Skin of body (tissue), 1 donor: ENCODE measurements at regions not wholly inside any gene's neighbourhood (a gene's known extent, or its start where the extent isn't known, plus 50 kb on each side); places are given as distances from the start of the nearest gene placed in this dataset.

Experiments used
- DNase-seq: peaks from one replicate; lab custom pipeline; 2025; lab: John Stamatoyannopoulos, UW

GRCh38 chr16:65537336-65537735, 415.5 kb upstream of the CDH11 start:
- DNase-seq = no peak

GRCh38 chr16:65534121-65534528, 412.3 kb upstream of the CDH11 start:
- no peak for DNase-seq

DNA sequence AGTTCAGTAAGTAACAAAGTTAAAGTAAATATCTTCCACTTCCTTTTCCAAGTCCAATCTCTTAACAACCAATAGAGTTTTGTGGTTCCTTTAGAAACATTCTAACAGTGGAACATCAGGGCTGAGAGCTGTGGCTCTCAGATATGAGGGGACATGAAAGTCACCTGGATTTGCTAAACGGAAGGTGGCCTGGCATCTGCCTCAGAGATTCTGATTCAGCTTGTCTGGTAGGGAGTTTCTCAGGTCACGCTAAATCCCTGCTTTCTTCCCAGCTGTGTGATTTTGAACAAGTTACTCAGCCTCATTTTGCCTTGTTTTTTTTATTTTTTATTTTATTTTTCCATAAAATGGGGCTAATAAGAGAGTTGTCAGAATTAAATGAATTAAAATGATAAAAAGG, 411.0 kb upstream of the CDH11 start:
- no peak for DNase-seq

- DNase-seq = no peak
Measured at GRCh38 chr16:65532258-65532657, 410.4 kb upstream of the CDH11 start.

DNA sequence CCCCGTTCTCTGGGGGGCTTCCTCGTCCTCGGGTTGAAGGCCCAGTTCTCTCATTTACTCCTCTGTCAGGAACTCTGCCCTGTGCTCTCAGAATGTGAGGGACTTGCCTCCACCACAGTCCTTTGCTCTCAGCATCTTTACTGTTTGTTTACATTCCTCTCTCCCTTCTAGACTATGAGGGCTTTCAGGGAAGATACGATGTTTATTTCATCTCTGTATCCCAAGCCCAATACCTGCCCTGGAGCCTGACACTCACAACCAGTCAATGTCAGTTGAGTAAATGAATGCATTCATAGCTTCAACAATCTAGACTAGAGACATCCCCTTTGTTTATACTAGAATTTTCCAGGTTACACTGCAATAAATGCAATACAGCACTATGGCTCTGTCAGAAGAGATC, 409.6 kb upstream of the CDH11 start:
- no peak for DNase-seq

DNA sequence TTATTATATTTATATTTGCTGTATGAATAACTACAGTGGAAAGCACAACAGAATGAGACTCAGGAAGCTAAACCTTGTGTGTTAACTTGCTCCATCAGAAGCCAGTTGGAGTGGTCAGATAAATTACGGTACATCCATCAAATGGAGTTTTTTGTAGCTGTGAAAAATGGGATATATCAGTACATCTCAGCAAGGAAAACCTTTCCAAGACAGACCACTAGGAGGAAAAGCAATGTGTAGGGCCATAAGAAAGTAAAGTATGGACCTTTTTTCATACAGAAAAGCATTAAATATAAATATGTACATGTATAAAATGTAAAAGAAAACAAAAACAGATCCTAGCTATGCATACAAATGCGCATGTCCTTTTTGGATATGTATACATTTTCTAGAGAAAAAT, 403.8 kb upstream of the CDH11 start:
- no peak for DNase-seq

GRCh38 chr16:65524997-65525396, 403.1 kb upstream of the CDH11 start:
- peak; percentile 4 for DNase-seq

GRCh38 chr16:65524231-65524630, 402.4 kb upstream of the CDH11 start:
- no peak for DNase-seq

DNA sequence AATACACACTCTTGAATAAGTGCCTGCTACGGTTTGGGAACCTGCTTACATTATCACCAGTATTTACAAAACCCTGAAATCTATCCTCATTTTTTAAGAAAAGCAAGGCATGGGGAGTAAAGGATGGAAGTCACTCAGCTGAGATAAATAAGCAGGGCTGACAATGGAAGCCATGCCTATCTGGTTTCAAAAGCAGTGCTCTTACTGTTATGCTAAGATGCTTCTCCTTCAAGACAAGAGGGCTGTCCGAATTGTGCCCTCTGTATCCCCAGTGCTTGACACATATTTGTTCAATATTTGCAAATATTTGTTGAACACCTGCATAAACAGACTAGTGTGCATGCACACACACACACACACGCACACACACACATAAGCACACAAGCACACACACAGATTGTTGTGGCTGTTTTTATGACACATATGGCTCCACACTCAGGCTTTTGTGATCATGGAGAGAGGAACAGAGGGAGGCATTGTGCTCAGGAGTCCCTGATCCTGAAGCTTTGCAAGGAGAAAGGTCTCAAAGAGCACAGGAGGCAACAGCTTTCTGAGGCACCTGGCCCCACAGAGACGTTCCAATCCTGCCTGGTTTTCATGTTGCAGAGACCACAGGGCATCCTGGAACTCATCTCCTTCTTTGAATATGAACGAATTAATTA, 401.6 kb upstream of the CDH11 start:
- DNase-seq = no peak

- DNase-seq = no peak
Measured at GRCh38 chr16:65522412-65522811, 400.5 kb upstream of the CDH11 start.

DNA sequence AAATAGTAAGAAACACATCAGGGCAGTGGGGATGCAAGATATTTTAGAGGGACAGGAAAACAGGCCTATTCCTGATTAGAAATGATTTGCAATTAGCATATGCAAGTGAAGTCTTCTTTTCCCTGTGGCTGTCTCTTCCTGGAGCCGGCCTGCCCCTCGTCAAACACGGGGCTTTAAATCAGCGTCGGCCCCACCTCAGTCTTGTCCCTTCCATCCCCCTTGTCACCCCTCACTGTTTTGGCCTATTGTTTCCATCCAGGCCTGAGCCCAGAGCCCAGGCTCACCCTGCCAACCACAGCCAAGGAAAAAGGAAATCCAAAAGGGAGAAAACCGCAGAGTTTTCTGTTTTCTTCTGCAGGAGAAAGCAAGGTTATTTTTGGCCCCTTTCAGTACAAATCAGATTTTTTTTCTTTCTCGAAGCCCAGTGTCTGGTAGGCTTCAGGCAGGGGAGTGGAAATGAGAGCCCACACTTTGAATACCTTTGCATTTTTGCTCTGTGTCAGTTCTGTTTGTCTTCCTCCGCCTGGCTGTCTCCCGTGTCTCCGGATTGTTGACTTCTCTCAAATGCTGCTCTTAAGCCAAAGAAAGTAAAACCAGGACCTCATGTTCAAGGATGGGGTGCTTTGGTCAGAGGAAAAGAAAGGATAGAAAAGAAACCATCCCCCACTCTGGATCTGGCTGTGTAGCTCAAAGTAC, 399.9 kb upstream of the CDH11 start:
- DNase-seq = no peak

GRCh38 chr16:65519402-65519801, 397.5 kb upstream of the CDH11 start:
- DNase-seq = no peak

DNA sequence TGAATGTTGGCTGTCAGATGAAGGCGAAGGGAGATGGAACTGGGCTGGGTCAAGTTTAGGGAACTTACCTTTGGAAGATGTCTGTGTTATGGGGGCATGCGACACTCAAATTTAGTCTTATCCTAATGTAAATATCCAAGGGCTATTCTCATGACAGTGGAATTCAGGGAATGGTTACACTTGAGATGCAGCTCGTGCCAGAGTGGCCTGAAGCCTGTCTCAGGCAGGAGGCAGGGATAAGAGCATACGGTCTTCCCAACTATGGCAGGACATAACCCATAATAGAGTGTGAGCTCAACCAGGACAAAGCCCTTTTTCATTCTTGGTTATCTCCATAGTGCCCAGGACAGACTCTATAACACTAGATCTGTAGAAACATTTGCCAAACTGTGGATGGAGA, 393.3 kb upstream of the CDH11 start:
- no peak for DNase-seq

DNA sequence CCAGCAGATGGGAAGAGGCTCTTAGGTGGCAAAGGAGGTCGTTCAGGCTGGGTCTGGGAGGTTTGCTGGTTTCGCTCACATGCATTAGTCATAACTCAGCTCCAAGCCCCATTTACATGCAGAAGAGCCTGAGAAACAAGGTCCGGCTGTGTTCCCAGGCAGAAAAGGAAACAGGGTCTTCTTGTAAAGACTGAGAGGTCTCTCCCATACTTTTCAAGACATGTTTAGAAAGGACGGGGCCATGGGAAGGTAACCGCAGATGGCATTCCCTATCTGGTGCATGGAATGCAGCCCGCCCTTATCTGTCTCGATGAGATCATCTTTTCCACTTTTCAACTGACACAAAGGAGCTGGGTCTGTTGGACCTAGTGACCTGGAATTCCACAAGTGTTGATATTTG, 389.0 kb upstream of the CDH11 start:
- no peak for DNase-seq

GRCh38 chr16:65510241-65510640, 388.4 kb upstream of the CDH11 start:
- DNase-seq = no peak

- no peak for DNase-seq
Measured at GRCh38 chr16:65509172-65509571, 387.3 kb upstream of the CDH11 start.

DNA sequence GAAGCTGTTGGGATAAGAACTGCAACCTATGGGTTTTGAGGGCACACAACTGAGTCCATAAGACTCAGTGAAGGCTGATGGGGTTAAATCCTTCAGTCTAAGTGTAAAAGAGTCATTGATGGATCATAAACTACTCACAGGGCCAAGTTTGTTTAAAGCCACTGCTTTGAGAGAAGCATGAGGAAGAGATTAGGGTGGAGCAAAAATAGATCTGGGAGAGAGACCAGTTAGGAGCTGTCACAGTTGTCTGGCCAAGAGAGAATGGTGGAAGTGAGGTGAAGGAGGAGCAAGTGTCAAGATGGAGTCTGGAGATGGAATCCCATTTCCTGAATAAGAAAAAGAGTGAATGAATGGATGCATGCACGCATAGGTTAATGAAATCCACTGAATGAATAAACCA, 379.1 kb upstream of the CDH11 start:
- no peak for DNase-seq

GRCh38 chr16:65500007-65500406, 378.1 kb upstream of the CDH11 start:
- no peak for DNase-seq

- no peak for DNase-seq
Measured at GRCh38 chr16:65499566-65499965, 377.7 kb upstream of the CDH11 start.

- DNase-seq = no peak
Measured at GRCh38 chr16:65497571-65497970, 375.7 kb upstream of the CDH11 start.

DNA sequence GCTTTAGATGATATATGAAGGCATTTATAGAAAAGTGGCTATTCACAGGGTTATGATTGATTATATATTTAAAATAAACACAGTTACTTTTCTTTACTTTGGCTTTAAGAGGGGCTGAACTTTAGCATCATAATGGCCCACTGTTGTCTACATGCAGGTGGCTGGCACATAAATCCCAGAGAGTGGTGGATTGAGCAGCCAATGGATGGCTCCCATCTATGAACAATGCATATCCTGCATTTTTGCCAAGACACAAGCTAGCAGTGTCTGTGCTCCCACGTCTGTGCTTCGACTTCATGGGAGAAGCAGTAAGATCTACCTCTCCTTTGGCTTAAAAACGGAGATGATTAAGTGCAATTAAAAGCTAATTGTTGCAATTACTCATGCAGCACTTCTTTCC, 373.2 kb upstream of the CDH11 start:
- no peak for DNase-seq

- DNase-seq = no peak
Measured at GRCh38 chr16:65494609-65495008, 372.7 kb upstream of the CDH11 start.

- DNase-seq = no peak
Measured at GRCh38 chr16:65494080-65494479, 372.2 kb upstream of the CDH11 start.
